ENCODE measurements at regions not wholly inside any gene's neighbourhood (a gene's known extent, or its start where the extent isn't known, plus 50 kb on each side); places are given as distances from the start of the nearest gene placed in this dataset.

- Histone ChIP-seq H3K9me3 (ENCODE audit: control insufficient read depth, low read length) (no peaks in the 10 kb centered on the region), H3K27ac (ENCODE audit: low read depth, low read length) (no peak overlapping the region), H3K4me3 (ENCODE audit: low read length) (no peak overlapping the region), H3K9ac (ENCODE audit: extremely low read depth, low read length, poor library complexity, severe bottlenecking) (no peak overlapping the region), H3K4me1 (ENCODE audit: control insufficient read depth, insufficient read depth, low read length) (no peaks in the 10 kb centered on the region), H3K36me3 (ENCODE audit: control insufficient read depth, insufficient read depth, low read length) (no peaks in the 10 kb centered on the region), H3K27me3 (ENCODE audit: control insufficient read depth, insufficient read depth, low read length, poor library complexity, severe bottlenecking) (no peaks in the 10 kb centered on the region)
- H3K4me3 Mint-ChIP-seq = no peak overlapping the region
- no peak for DNase-seq
- no peak for TF ChIP-seq CTCF (conservative IDR thresholded peaks at IDR 0.05)
- no peaks in the 10 kb centered on the region for H3K36me3 Mint-ChIP-seq (ENCODE audit: low read depth)
- H3K27ac Mint-ChIP-seq = no peak overlapping the region
- no peaks in the 10 kb centered on the region for H3K9me3 Mint-ChIP-seq
- WGBS, 2 experiments (ENCODE audit: insufficient coverage in 1 of 2, insufficient read length in 1 of 2) = 92 to 93% methylated on average over 9 of the region's 9 CpGs
- peaks cover 6% of the 10 kb centered on the region for H3K27me3 Mint-ChIP-seq (ENCODE audit: insufficient read depth)
- H3K4me1 Mint-ChIP-seq = peaks cover 13% of the 10 kb centered on the region
Observed at GRCh38 chr9:115649991-115650472, 503.6 kb upstream of the PAPPA start.

- Histone ChIP-seq H3K4me1 (ENCODE audit: control insufficient read depth, insufficient read depth, low read length) (no peaks in the 10 kb centered on the region), H3K9me3 (ENCODE audit: control insufficient read depth, low read length) (no peaks in the 10 kb centered on the region), H3K9ac (ENCODE audit: extremely low read depth, low read length, poor library complexity, severe bottlenecking) (no peak overlapping the region), H3K36me3 (ENCODE audit: control insufficient read depth, insufficient read depth, low read length) (no peaks in the 10 kb centered on the region), H3K27ac (ENCODE audit: low read depth, low read length) (no peak overlapping the region), H3K4me3 (ENCODE audit: low read length) (no peak overlapping the region), H3K27me3 (ENCODE audit: control insufficient read depth, insufficient read depth, low read length, poor library complexity, severe bottlenecking) (no peaks in the 10 kb centered on the region)
- Mint-ChIP-seq H3K9me3 (no peaks in the 10 kb centered on the region), H3K4me1 (peaks cover 7% of the 10 kb centered on the region), H3K27me3 (ENCODE audit: insufficient read depth) (peaks cover 6% of the 10 kb centered on the region), H3K4me3 (no peak overlapping the region), H3K27ac (no peak overlapping the region), H3K36me3 (ENCODE audit: low read depth) (no peaks in the 10 kb centered on the region)
- no peak for TF ChIP-seq CTCF (conservative IDR thresholded peaks at IDR 0.05)
- DNase-seq = no peak
Observed at GRCh38 chr9:115650768-115651167, 502.8 kb upstream of the PAPPA start.

- TF ChIP-seq CTCF (conservative IDR thresholded peaks at IDR 0.05) = no peak
- Mint-ChIP-seq H3K27me3 (ENCODE audit: insufficient read depth) (peaks cover 6% of the 10 kb centered on the region), H3K27ac (no peak overlapping the region), H3K9me3 (no peaks in the 10 kb centered on the region), H3K4me1 (peaks cover 3% of the 10 kb centered on the region), H3K4me3 (no peak overlapping the region), H3K36me3 (ENCODE audit: low read depth) (no peaks in the 10 kb centered on the region)
- Histone ChIP-seq H3K27me3 (ENCODE audit: control insufficient read depth, insufficient read depth, low read length, poor library complexity, severe bottlenecking) (no peaks in the 10 kb centered on the region), H3K27ac (ENCODE audit: low read depth, low read length) (no peak overlapping the region), H3K4me1 (ENCODE audit: control insufficient read depth, insufficient read depth, low read length) (no peaks in the 10 kb centered on the region), H3K9me3 (ENCODE audit: control insufficient read depth, low read length) (no peaks in the 10 kb centered on the region), H3K9ac (ENCODE audit: extremely low read depth, low read length, poor library complexity, severe bottlenecking) (no peak overlapping the region), H3K4me3 (ENCODE audit: low read length) (no peak overlapping the region), H3K36me3 (ENCODE audit: control insufficient read depth, insufficient read depth, low read length) (no peaks in the 10 kb centered on the region)
- DNase-seq = no peak
Observed at GRCh38 chr9:115651461-115651860, 502.1 kb upstream of the PAPPA start.

Data from endodermal cell (in vitro differentiated cells).